ENCODE measurements at regions not wholly inside any gene's neighbourhood (a gene's known extent, or its start where the extent isn't known, plus 50 kb on each side); places are given as distances from the start of the nearest gene placed in this dataset.

GRCh38 chr18:2135309-2135708 lies 436.0 kb downstream of the METTL4 start:
- no peak overlapping the region for H2AFZ ChIP-seq (ENCODE audit: low read length)
- H3K4me1 ChIP-seq (ENCODE audit: insufficient read depth, low read length): no peaks in the 10 kb centered on the region
- DNase-seq (ENCODE audit: insufficient read length, low spot score, missing footprints): no peak
- no peak for TF ChIP-seq CTCF (IDR thresholded peaks at IDR 0.05; ENCODE audit: extremely low read depth, low read depth, low read length)
- no peaks in the 10 kb centered on the region for H3K27me3 ChIP-seq (ENCODE audit: insufficient read depth, low read length)
- no peak overlapping the region for H3K27ac ChIP-seq (ENCODE audit: low read depth, low read length)
- no peaks in the 10 kb centered on the region for H4K20me1 ChIP-seq (ENCODE audit: insufficient read depth, low read length)
- no peak overlapping the region for H3K4me2 ChIP-seq (ENCODE audit: insufficient read depth, low read length)
- no peaks in the 10 kb centered on the region for H3K36me3 ChIP-seq (ENCODE audit: insufficient read depth, low read length)
- no peaks in the 10 kb centered on the region for H3K79me2 ChIP-seq (ENCODE audit: insufficient read depth, low read length)
- no peaks in the 10 kb centered on the region for H3K9me3 ChIP-seq (ENCODE audit: low read depth, low read length)
- no peak overlapping the region for H3K4me3 ChIP-seq (ENCODE audit: insufficient read depth, low read length)

DNA sequence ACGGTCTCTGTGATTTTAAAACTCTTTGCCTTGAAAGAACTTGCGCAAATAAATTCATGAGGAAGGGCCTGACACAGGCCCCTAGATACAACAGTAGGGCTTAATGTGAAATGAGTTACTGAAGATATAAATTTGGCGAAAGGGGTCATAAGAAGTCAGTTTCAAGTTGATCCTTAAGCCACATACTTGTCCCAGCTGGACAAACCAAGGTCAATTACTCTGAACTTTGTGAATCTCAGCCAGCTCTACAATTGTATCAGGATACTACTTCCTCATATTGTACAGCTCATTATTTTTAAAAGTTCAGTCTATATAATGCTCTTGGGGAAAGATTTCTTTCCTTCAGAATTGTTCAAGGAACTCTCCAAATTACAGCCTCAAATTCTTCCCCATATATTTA lies 432.8 kb downstream of the METTL4 start:
- H3K4me1 ChIP-seq (ENCODE audit: insufficient read depth, low read length): no peaks in the 10 kb centered on the region
- H3K4me3 ChIP-seq (ENCODE audit: insufficient read depth, low read length): no peak overlapping the region
- no peak for TF ChIP-seq CTCF (IDR thresholded peaks at IDR 0.05; ENCODE audit: extremely low read depth, low read depth, low read length)
- H4K20me1 ChIP-seq (ENCODE audit: insufficient read depth, low read length): no peaks in the 10 kb centered on the region
- no peak overlapping the region for H2AFZ ChIP-seq (ENCODE audit: low read length)
- H3K79me2 ChIP-seq (ENCODE audit: insufficient read depth, low read length): no peaks in the 10 kb centered on the region
- no peaks in the 10 kb centered on the region for H3K9me3 ChIP-seq (ENCODE audit: low read depth, low read length)
- DNase-seq (ENCODE audit: insufficient read length, low spot score, missing footprints): no peak
- H3K27ac ChIP-seq (ENCODE audit: low read depth, low read length): no peak overlapping the region
- no peaks in the 10 kb centered on the region for H3K36me3 ChIP-seq (ENCODE audit: insufficient read depth, low read length)
- no peak overlapping the region for H3K4me2 ChIP-seq (ENCODE audit: insufficient read depth, low read length)
- H3K27me3 ChIP-seq (ENCODE audit: insufficient read depth, low read length): no peaks in the 10 kb centered on the region

GRCh38 chr18:2139691-2140090 lies 431.6 kb downstream of the METTL4 start:
- Histone ChIP-seq H3K36me3 (ENCODE audit: insufficient read depth, low read length) (no peaks in the 10 kb centered on the region), H3K9me3 (ENCODE audit: low read depth, low read length) (no peaks in the 10 kb centered on the region), H3K27ac (ENCODE audit: low read depth, low read length) (no peak overlapping the region), H2AFZ (ENCODE audit: low read length) (no peak overlapping the region), H4K20me1 (ENCODE audit: insufficient read depth, low read length) (no peaks in the 10 kb centered on the region), H3K79me2 (ENCODE audit: insufficient read depth, low read length) (no peaks in the 10 kb centered on the region), H3K4me1 (ENCODE audit: insufficient read depth, low read length) (no peaks in the 10 kb centered on the region), H3K27me3 (ENCODE audit: insufficient read depth, low read length) (no peaks in the 10 kb centered on the region), H3K4me3 (ENCODE audit: insufficient read depth, low read length) (no peak overlapping the region), H3K4me2 (ENCODE audit: insufficient read depth, low read length) (no peak overlapping the region)
- TF ChIP-seq CTCF (IDR thresholded peaks at IDR 0.05; ENCODE audit: extremely low read depth, low read depth, low read length): no peak
- DNase-seq (ENCODE audit: insufficient read length, low spot score, missing footprints): no peak

DNA sequence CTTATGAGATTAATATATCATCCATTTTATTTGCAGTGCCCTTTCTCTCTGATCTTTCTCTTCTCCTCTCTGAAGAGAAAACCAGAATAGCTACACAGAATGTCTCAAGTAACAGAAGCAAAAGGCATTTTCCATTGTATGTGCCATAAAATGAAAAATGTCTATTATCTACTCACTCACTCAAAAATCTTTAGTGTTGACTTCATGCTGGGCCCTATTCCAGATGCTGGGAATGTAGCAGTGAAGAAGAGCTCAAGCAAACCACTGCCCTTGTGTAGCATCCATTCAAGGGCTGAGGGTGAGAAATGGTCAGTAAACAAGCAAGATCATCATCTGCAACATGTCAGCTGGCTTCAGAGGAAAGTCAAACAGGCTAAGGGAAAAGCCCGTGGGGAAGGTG lies 427.7 kb downstream of the METTL4 start:
- H2AFZ ChIP-seq (ENCODE audit: low read length): no peak overlapping the region

More for the DNA sequence above, 427.7 kb downstream of the METTL4 start:
- no peak for DNase-seq (ENCODE audit: insufficient read length, low spot score, missing footprints)
- Histone ChIP-seq H3K36me3 (ENCODE audit: insufficient read depth, low read length) (no peaks in the 10 kb centered on the region), H3K27ac (ENCODE audit: low read depth, low read length) (no peak overlapping the region), H4K20me1 (ENCODE audit: insufficient read depth, low read length) (no peaks in the 10 kb centered on the region), H3K79me2 (ENCODE audit: insufficient read depth, low read length) (no peaks in the 10 kb centered on the region), H3K27me3 (ENCODE audit: insufficient read depth, low read length) (no peaks in the 10 kb centered on the region), H3K4me1 (ENCODE audit: insufficient read depth, low read length) (no peaks in the 10 kb centered on the region), H3K4me2 (ENCODE audit: insufficient read depth, low read length) (no peak overlapping the region), H3K4me3 (ENCODE audit: insufficient read depth, low read length) (no peak overlapping the region), H3K9me3 (ENCODE audit: low read depth, low read length) (no peaks in the 10 kb centered on the region)
- no peak for TF ChIP-seq CTCF (IDR thresholded peaks at IDR 0.05; ENCODE audit: extremely low read depth, low read depth, low read length)

All from osteoblast (primary cell).